ENCODE measurements at regions not wholly inside any gene's neighbourhood (a gene's known extent, or its start where the extent isn't known, plus 50 kb on each side); places are given as distances from the start of the nearest gene placed in this dataset.
"Not testable (repeated sequence)": the region's sequence is repeated elsewhere in the genome, so short reads cannot be mapped to it uniquely, and the experiment has no call there.

DNA sequence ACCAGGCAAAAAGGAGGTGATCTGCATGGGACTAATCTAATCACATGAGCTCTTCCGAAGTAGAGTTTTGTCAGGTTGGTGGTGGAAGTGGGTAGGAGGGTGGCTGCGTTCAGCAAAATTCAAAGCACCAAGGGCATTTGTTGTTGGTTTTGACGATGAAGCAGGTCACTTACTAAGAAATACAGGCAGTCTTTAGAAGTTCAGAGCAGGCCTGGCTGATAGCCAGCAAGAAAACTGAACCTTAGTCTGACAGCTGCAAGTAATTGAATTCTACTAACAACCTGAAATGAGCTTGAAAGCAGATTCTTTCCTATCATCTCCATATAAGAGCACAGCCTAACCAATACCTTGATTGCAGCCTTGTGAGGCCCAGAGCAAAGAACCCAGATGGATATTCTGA, 505.8 kb downstream of the KLHL13 start:
- no peak overlapping the region for H3K9ac ChIP-seq
- H2AFZ ChIP-seq (ENCODE audit: low read depth): no peak overlapping the region
- no peaks in the 10 kb centered on the region for H4K20me1 ChIP-seq (ENCODE audit: insufficient read depth)
- no peak overlapping the region for H3K27ac ChIP-seq
- H3K36me3 ChIP-seq (ENCODE audit: insufficient read depth): no peaks in the 10 kb centered on the region
- no peak overlapping the region for H3K4me3 ChIP-seq (IDR thresholded peaks at IDR 0.05; ENCODE audit: insufficient read depth, low read depth, low read length)
- no peak for TF ChIP-seq CTCF (conservative IDR thresholded peaks at IDR 0.05; ENCODE audit: low read depth, low read length)
- H3K79me2 ChIP-seq (ENCODE audit: insufficient read depth, low read depth): no peaks in the 10 kb centered on the region
- no peaks in the 10 kb centered on the region for H3K27me3 ChIP-seq (ENCODE audit: insufficient read depth, low read depth)
- H3K4me2 ChIP-seq: no peak overlapping the region
- no peaks in the 10 kb centered on the region for H3K4me1 ChIP-seq (ENCODE audit: low read depth, poor library complexity, severe bottlenecking)

- no peak overlapping the region for H3K4me3 ChIP-seq (IDR thresholded peaks at IDR 0.05; ENCODE audit: insufficient read depth, low read depth, low read length)
Observed at GRCh38 chrX:117610049-117610448, 506.6 kb downstream of the KLHL13 start.

DNA sequence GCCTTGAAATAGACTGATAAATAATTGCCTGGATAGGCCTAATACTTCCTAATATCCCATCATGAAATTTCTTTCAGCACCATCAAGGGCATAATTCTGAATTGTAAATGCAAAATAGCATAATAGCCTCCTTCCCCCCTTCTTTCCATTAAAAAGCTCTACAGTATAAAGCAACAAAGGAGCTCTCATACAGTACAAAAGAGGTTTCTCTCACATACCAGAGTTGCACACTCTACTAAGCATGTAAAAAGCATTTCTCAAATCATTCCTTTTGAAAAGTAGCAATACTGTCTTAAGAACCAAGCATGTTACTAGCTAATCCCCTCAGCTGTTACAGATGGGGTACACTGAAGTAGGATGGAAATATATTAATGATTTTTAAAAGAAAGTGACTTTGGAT, 509.0 kb downstream of the KLHL13 start:
- TF ChIP-seq CTCF (conservative IDR thresholded peaks at IDR 0.05; ENCODE audit: low read depth, low read length): no peak

More at GRCh38 chrX:117610049-117610448, 506.6 kb downstream of the KLHL13 start:
- H4K20me1 ChIP-seq (ENCODE audit: insufficient read depth): no peaks in the 10 kb centered on the region
- TF ChIP-seq CTCF (conservative IDR thresholded peaks at IDR 0.05; ENCODE audit: low read depth, low read length): no peak
- no peaks in the 10 kb centered on the region for H3K36me3 ChIP-seq (ENCODE audit: insufficient read depth)
- H3K9ac ChIP-seq: no peak overlapping the region
- no peak overlapping the region for H3K4me2 ChIP-seq
- no peaks in the 10 kb centered on the region for H3K79me2 ChIP-seq (ENCODE audit: insufficient read depth, low read depth)
- H3K27me3 ChIP-seq (ENCODE audit: insufficient read depth, low read depth): no peaks in the 10 kb centered on the region
- H3K27ac ChIP-seq: no peak overlapping the region
- H3K4me1 ChIP-seq (ENCODE audit: low read depth, poor library complexity, severe bottlenecking): no peaks in the 10 kb centered on the region
- no peak overlapping the region for H2AFZ ChIP-seq (ENCODE audit: low read depth)

DNA sequence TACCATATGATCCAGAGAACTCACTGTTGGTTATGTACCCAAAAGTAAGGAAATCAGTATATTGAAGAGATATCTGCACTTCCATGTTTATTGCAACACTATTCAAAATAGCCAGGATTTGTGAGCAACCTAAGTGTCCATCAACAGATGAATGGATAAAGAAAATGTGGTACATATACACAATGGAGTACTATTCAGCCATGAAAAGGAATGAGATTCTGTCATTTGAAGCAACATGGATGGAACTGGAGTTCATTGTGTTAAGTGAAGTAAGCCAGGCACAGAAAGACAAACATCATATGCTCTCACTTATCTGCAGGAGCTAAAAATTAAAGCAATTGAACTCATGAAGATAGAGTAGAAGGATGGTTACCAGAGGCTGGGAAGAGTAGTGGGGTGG, 510.5 kb downstream of the KLHL13 start:
- not testable (repeated sequence) for H4K20me1 ChIP-seq (ENCODE audit: insufficient read depth); H3K79me2 ChIP-seq (ENCODE audit: insufficient read depth, low read depth); H3K9ac ChIP-seq; H3K4me3 ChIP-seq (IDR thresholded peaks at IDR 0.05; ENCODE audit: insufficient read depth, low read depth, low read length); H3K4me1 ChIP-seq (ENCODE audit: low read depth, poor library complexity, severe bottlenecking); H3K36me3 ChIP-seq (ENCODE audit: insufficient read depth); H3K4me2 ChIP-seq; H3K27ac ChIP-seq; H3K27me3 ChIP-seq (ENCODE audit: insufficient read depth, low read depth); H2AFZ ChIP-seq (ENCODE audit: low read depth)

More for the DNA sequence above, 509.0 kb downstream of the KLHL13 start:
- Histone ChIP-seq H3K4me2 (no peak overlapping the region), H2AFZ (ENCODE audit: low read depth) (no peak overlapping the region), H3K36me3 (ENCODE audit: insufficient read depth) (no peaks in the 10 kb centered on the region), H3K79me2 (ENCODE audit: insufficient read depth, low read depth) (no peaks in the 10 kb centered on the region), H3K27ac (no peak overlapping the region), H3K4me3 (IDR thresholded peaks at IDR 0.05; ENCODE audit: insufficient read depth, low read depth, low read length) (no peak overlapping the region), H3K4me1 (ENCODE audit: low read depth, poor library complexity, severe bottlenecking) (no peaks in the 10 kb centered on the region), H3K27me3 (ENCODE audit: insufficient read depth, low read depth) (no peaks in the 10 kb centered on the region), H3K9ac (no peak overlapping the region), H4K20me1 (ENCODE audit: insufficient read depth) (no peaks in the 10 kb centered on the region)

DNA sequence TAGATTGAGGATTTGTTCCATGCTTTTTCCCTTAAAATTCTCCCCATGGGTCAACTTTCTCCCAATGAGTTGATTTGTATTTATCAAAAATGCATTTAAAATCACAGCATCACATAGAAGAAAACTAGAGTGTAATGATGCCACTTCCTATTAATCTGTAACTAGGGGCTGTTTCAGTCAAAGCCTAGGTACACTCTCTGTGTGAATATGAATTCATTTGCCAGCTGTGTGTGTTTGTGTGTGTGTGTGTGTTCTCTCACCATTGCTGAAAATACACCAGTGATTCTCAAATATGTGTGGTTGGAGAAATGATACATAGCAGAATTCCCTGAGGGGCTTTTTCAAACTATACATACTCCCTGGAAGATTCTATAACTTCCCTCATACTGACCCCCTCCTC, 546.5 kb downstream of the KLHL13 start:
- TF ChIP-seq CTCF (conservative IDR thresholded peaks at IDR 0.05; ENCODE audit: low read depth, low read length): no peak
- H3K36me3 ChIP-seq (ENCODE audit: insufficient read depth): no peaks in the 10 kb centered on the region

More for the DNA sequence above, 546.5 kb downstream of the KLHL13 start:
- Histone ChIP-seq H3K4me1 (ENCODE audit: low read depth, poor library complexity, severe bottlenecking) (peaks cover 4% of the 10 kb centered on the region), H3K27ac (no peak overlapping the region), H3K9ac (no peak overlapping the region), H3K4me2 (no peak overlapping the region), H2AFZ (ENCODE audit: low read depth) (no peak overlapping the region), H3K79me2 (ENCODE audit: insufficient read depth, low read depth) (no peaks in the 10 kb centered on the region), H3K4me3 (IDR thresholded peaks at IDR 0.05; ENCODE audit: insufficient read depth, low read depth, low read length) (no peak overlapping the region), H3K27me3 (ENCODE audit: insufficient read depth, low read depth) (no peaks in the 10 kb centered on the region), H4K20me1 (ENCODE audit: insufficient read depth) (no peaks in the 10 kb centered on the region)

Measured in KMS-11 (cell line).